Keratinocyte (primary cell): ENCODE measurements at regions not wholly inside any gene's neighbourhood (a gene's known extent, or its start where the extent isn't known, plus 50 kb on each side); places are given as distances from the start of the nearest gene placed in this dataset.

Source experiments
- DNase-seq: peaks from one replicate; pipeline ENCODE4 v3.0.0-alpha.2; 2011; ENCODE audit warnings: low read depth, missing footprints, low spot score
- FAIRE-seq: peaks from 2 replicates; lab custom pipeline; 2011; peaks lifted over from hg19 to GRCh38; lab: Jason Lieb, UNC
- H2AFZ ChIP-seq: 2 replicates; pipeline ENCODE4 v1.6.0; 2012; ENCODE audit warnings: low read length, control low read depth, inconsistent platforms; ENCODE audit not compliant: control insufficient read depth
- H3K27ac ChIP-seq: 2 replicates; pipeline ENCODE4 v1.5.1; 2011; ENCODE audit warnings: low read length; ENCODE audit not compliant: control insufficient read depth, insufficient read depth
- H3K27me3 ChIP-seq: 3 replicates; pipeline ENCODE4 v1.6.0; 2011; ENCODE audit warnings: low read length; ENCODE audit not compliant: control insufficient read depth, insufficient read depth; ENCODE audit errors: extremely low read depth
- H3K36me3 ChIP-seq, 2 experiments: 2 replicates in 1 of 2; 3 replicates in 1 of 2; pipeline ENCODE4 v1.5.1; 2011; ENCODE audit warnings: low read length in 2 of 2, mild to moderate bottlenecking in 1 of 2; ENCODE audit not compliant: control insufficient read depth in 2 of 2, insufficient read depth in 2 of 2; ENCODE audit errors: extremely low read depth in 1 of 2
- H3K4me1 ChIP-seq: 3 replicates; pipeline ENCODE4 v1.5.1; 2011; ENCODE audit warnings: low read length; ENCODE audit not compliant: control insufficient read depth, insufficient read depth; ENCODE audit errors: extremely low read depth
- H3K4me2 ChIP-seq: 3 replicates; pipeline ENCODE4 v1.6.0; 2011; ENCODE audit warnings: low read depth, low read length; ENCODE audit not compliant: control insufficient read depth, insufficient read depth; ENCODE audit errors: extremely low read depth
- H3K4me3 ChIP-seq, 3 experiments: fragments of 200-600 bp in 1 of 3; sonication (generic) in 1 of 3; 2 replicates in 2 of 3; 3 replicates in 1 of 3; pipeline ENCODE4 v1.5.1; 2011 to 2016; ENCODE audit warnings: low read length in 3 of 3, mild to moderate bottlenecking in 3 of 3, control low read depth in 2 of 3, inconsistent platforms in 1 of 3, low read depth in 1 of 3, mixed read lengths in 1 of 3, mixed run types in 1 of 3, moderate library complexity in 1 of 3; ENCODE audit not compliant: control insufficient read depth in 2 of 3, insufficient read depth in 2 of 3; ENCODE audit errors: extremely low read depth in 1 of 3
- H3K79me2 ChIP-seq: 2 replicates; pipeline ENCODE4 v1.6.0; 2012; ENCODE audit warnings: low read length; ENCODE audit not compliant: control insufficient read depth, insufficient read depth
- H3K9ac ChIP-seq: 3 replicates; pipeline ENCODE4 v1.6.0; 2011; ENCODE audit warnings: low read length; ENCODE audit not compliant: control insufficient read depth, insufficient read depth; ENCODE audit errors: extremely low read depth
- H3K9me1 ChIP-seq: 3 replicates; pipeline ENCODE4 v1.6.0; 2011; ENCODE audit warnings: low read length; ENCODE audit not compliant: control insufficient read depth, insufficient read depth; ENCODE audit errors: extremely low read depth
- H3K9me3 ChIP-seq: 2 replicates; pipeline ENCODE4 v1.5.1; 2012; ENCODE audit warnings: low read depth, low read length; ENCODE audit not compliant: control insufficient read depth
- H4K20me1 ChIP-seq: 3 replicates; pipeline ENCODE4 v1.6.0; 2011; ENCODE audit warnings: low read length; ENCODE audit not compliant: control insufficient read depth, insufficient read depth; ENCODE audit errors: extremely low read depth
- CTCF ChIP-seq, 3 experiments: IDR thresholded peaks in 1 of 3; conservative IDR thresholded peaks in 1 of 3; optimal IDR thresholded peaks in 1 of 3; 2 replicates in 2 of 3; 3 replicates in 1 of 3; pipeline versions ENCODE3 to v1.5.1; 2011; ENCODE audit warnings: low read length in 3 of 3, mild to moderate bottlenecking in 3 of 3, moderate library complexity in 2 of 3, control low read depth in 1 of 3, inconsistent platforms in 1 of 3; ENCODE audit not compliant: insufficient read depth in 2 of 3; ENCODE audit errors: extremely low read depth in 1 of 3
- EZH2 ChIP-seq: IDR thresholded peaks from one replicate; pipeline ENCODE4 v1.6.1; 2012; ENCODE audit warnings: inconsistent platforms, mild to moderate bottlenecking, low read length, moderate library complexity
- dilution Hi-C: fragments of 300-500 bp; cut with MboI; formaldehyde crosslinking; loops from one replicate; pipeline ENCODE4 v1.7.0; 2020; ENCODE audit warnings: low sequenced_read_pairs; ENCODE audit not compliant: extremely low pct_ligation_motif_present

- Histone ChIP-seq H3K9me3 (no peaks in the 10 kb centered on the region), H3K9ac (no peak overlapping the region), H3K27me3 (no peaks in the 10 kb centered on the region), H4K20me1 (no peaks in the 10 kb centered on the region), H3K9me1 (no peaks in the 10 kb centered on the region), H3K4me1 (no peaks in the 10 kb centered on the region), H3K27ac (no peak overlapping the region), H3K36me3 (no peaks in the 10 kb centered on the region), H2AFZ (no peak overlapping the region), H3K79me2 (no peaks in the 10 kb centered on the region), H3K4me2 (no peak overlapping the region), H3K4me3 (no peak overlapping the region)
- dilution Hi-C loops, result no loop called here
- FAIRE-seq (no peak), DNase-seq (no peak)
- TF ChIP-seq CTCF (optimal IDR thresholded peaks at IDR 0.05 in 1 of 3, IDR thresholded peaks at IDR 0.05 in 1 of 3, conservative IDR thresholded peaks at IDR 0.05 in 1 of 3; ENCODE audit: extremely low read depth in 1 of 3, insufficient read depth in 2 of 3, low read length in 3 of 3) (no peak), EZH2 (no peak)
These were observed 52.5 kb upstream of the NEDD9 start for GRCh38 chr6:11284996-11285395.

GRCh38 chr6:11283629-11284028 is 51.2 kb upstream of the NEDD9 start:
- Histone ChIP-seq H3K36me3 (no peaks in the 10 kb centered on the region), H2AFZ (no peak overlapping the region), H3K79me2 (no peaks in the 10 kb centered on the region), H3K9ac (no peak overlapping the region), H3K4me3 (no peak overlapping the region), H3K27ac (no peak overlapping the region), H3K9me3 (no peaks in the 10 kb centered on the region), H3K4me1 (no peaks in the 10 kb centered on the region), H4K20me1 (no peaks in the 10 kb centered on the region), H3K4me2 (no peak overlapping the region), H3K27me3 (no peaks in the 10 kb centered on the region), H3K9me1 (no peaks in the 10 kb centered on the region)
- FAIRE-seq (no peak), DNase-seq (no peak)
- dilution Hi-C loops, result no loop called here
- no peak for TF ChIP-seq EZH2
- no peak for TF ChIP-seq CTCF (optimal IDR thresholded peaks at IDR 0.05 in 1 of 3, IDR thresholded peaks at IDR 0.05 in 1 of 3, conservative IDR thresholded peaks at IDR 0.05 in 1 of 3; ENCODE audit: extremely low read depth in 1 of 3, insufficient read depth in 2 of 3, low read length in 3 of 3)
